ENCODE measurements at regions not wholly inside any gene's neighbourhood (a gene's known extent, or its start where the extent isn't known, plus 50 kb on each side); places are given as distances from the start of the nearest gene placed in this dataset.

DNA sequence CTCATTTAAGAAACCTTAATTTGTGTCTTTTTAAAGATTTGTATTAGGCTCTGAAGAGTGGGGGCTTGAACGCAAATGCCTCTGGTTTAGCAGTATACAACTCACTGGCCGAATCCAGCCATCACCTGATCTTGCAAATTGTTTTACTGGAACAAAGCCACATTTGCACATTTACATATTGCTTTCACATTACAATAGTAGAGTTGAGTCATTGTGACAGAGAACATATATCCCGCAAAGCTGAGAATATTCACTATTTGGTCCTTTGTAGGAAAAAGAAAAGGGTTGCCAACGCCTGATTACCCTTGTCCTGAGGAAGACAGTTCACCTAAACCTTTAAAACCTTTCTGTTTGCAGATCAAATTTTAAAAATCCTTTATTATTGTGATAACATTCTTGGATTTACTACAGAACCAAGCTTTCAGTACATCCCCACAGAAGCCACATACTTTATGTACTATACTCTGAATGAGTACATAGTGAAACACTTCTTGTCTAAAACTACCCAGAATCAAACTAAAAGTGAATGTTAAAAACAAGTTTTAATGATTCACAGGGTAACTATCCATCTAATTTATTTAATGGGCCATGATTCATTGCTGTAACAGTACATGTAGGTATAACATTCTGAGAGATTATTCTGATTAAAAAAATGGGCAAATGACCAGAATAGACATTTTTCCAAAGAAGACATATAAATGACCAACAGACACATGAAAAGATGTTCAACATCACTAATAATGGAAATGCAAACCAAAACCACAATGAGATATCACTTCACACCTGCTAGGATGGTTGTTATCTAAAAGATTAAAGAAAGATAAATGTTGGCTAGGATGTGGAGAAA is 161.0 kb downstream of the SLC25A46 start:
- TF ChIP-seq CTCF (IDR thresholded peaks at IDR 0.05; ENCODE audit: low read length, missing control alignments), result no peak
- DNase-seq (ENCODE audit: low read depth), result peak; percentile 22
- no peak overlapping the region for H3K4me3 ChIP-seq (replicated peaks; ENCODE audit: low read depth, low read length)

DNA sequence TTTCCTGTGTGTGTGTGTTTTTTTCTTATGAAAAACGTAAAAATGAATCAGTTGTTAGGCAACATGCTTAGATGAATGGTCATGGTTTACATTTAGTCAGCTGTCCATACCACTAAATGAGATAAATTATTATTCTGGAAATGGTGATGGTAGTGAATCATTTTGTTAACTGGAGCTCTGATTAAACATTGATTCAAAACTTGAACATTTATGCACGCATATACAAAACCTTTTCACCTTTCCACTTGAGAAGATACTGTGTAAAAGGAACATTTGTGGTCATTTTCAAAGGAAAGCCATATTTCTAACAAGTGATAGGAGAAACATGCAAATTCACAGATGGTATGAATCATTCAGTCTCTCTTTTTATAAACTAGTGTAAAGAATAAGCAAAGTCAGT is 162.0 kb downstream of the SLC25A46 start:
- DNase-seq (ENCODE audit: low read depth), result peak; percentile 83
- no peak for TF ChIP-seq CTCF (IDR thresholded peaks at IDR 0.05; ENCODE audit: low read length, missing control alignments)
- no peak overlapping the region for H3K4me3 ChIP-seq (replicated peaks; ENCODE audit: low read depth, low read length)

GRCh38 chr5:110903966-110904365 is 165.2 kb downstream of the SLC25A46 start:
- H3K4me3 ChIP-seq (replicated peaks; ENCODE audit: low read depth, low read length), result no peak overlapping the region
- no peak for TF ChIP-seq CTCF (IDR thresholded peaks at IDR 0.05; ENCODE audit: low read length, missing control alignments)
- DNase-seq (ENCODE audit: low read depth), result no peak

GRCh38 chr5:110908848-110909247 is 162.7 kb upstream of the TSLP start:
- H3K4me3 ChIP-seq (replicated peaks; ENCODE audit: low read depth, low read length), result no peak overlapping the region
- TF ChIP-seq CTCF (IDR thresholded peaks at IDR 0.05; ENCODE audit: low read length, missing control alignments), result no peak
- no peak for DNase-seq (ENCODE audit: low read depth)

DNA sequence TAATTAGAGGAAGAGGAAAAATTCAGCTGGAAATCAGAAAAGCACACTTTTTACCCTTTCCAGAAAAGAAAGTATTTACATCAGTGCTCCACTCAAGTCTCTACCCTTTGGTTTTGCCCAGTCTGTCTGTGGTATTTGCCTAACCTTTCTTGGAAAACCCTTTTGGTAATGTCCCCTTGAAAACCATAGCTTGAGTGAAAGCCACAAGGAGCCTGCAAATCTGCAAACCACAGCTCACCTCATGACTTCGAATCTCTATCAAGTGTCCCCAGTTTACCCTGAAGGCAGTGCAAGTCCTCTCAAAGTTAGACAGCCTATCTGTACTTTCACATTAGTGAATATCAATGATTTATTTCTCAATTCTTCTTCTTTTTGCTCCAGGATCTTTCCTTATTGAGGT is 162.1 kb upstream of the TSLP start:
- DNase-seq (ENCODE audit: low read depth), result no peak
- TF ChIP-seq CTCF (IDR thresholded peaks at IDR 0.05; ENCODE audit: low read length, missing control alignments), result no peak

DNA sequence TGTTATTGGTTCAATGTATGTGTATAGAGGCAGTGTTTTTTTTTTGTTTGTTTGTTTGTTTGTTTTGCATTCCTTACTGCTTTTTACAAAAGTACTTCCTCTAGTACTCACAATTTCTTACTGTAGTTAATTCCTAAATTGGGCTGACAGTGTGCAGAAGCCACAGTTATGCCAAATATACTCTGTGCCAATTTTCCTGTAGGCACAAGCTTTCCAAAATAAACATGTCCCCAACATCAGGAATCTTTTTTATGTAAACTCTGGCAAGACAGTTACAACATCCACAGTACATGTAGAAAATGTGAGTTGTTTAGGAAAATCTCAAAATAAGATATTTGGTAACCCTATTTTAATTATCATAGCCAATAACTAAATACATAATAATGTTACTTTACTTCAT is 161.6 kb upstream of the TSLP start:
- H3K4me3 ChIP-seq (replicated peaks; ENCODE audit: low read depth, low read length), result no peak overlapping the region
- peak; percentile 78 for DNase-seq (ENCODE audit: low read depth)
- no peak for TF ChIP-seq CTCF (IDR thresholded peaks at IDR 0.05; ENCODE audit: low read length, missing control alignments)

More for the DNA sequence above, 162.1 kb upstream of the TSLP start:
- H3K4me3 ChIP-seq (replicated peaks; ENCODE audit: low read depth, low read length), result no peak overlapping the region

DNA sequence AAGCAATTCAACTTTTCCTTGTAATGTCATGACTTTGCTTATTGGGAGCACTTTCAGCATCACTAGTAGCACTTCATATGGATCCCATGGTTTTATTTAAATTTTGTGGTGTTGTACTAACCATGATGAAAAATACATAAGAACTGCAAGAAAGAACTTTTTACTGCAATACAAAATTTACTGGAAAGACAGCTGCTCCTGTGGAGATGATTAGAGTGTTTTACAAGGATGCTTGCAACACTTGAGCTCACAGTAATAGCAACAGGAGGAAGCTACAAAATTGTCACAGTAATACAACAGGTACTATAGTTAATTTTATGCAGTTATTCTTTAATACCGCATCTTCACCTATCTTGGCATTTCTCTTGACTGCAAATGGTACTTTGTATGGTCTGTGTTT is 158.3 kb upstream of the TSLP start:
- DNase-seq (ENCODE audit: low read depth), result no peak
- TF ChIP-seq CTCF (IDR thresholded peaks at IDR 0.05; ENCODE audit: low read length, missing control alignments), result no peak

More for the DNA sequence above, 158.3 kb upstream of the TSLP start:
- H3K4me3 ChIP-seq (replicated peaks; ENCODE audit: low read depth, low read length), result no peak overlapping the region
